Iris pigment epithelial cell (primary cell): ENCODE measurements at regions not wholly inside any gene's neighbourhood (a gene's known extent, or its start where the extent isn't known, plus 50 kb on each side); places are given as distances from the start of the nearest gene placed in this dataset.

ENCODE experiments used
- DNase-seq: peaks from one replicate; pipeline ENCODE4 v3.0.0-alpha.2; 2011; ENCODE audit warnings: low read depth

DNA sequence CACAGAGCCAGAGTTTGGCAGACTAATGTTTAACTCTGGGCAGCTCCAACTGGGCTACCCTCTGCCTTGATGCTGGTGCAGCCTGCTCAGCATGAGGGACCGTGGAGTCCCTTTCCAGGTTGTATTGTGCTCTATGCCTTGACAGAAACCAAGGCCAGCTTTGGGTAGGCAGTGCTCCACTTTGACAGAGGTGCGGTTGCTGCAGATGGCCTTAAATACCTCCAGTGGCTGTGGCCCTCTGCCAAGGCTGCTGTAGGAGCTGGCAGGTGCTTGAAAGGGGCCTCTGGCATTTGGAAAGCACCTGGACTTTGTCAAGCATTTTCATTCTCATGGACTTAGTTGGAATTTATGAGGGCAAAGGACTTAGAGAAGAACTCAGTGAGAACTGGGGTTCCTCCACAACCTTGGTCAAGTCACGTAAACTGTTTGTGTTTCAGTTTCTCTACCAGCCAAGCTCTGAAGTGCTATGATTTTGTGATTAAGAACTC, 249.7 kb upstream of the ZNF462 start:
- DNase-seq: no peak

DNA sequence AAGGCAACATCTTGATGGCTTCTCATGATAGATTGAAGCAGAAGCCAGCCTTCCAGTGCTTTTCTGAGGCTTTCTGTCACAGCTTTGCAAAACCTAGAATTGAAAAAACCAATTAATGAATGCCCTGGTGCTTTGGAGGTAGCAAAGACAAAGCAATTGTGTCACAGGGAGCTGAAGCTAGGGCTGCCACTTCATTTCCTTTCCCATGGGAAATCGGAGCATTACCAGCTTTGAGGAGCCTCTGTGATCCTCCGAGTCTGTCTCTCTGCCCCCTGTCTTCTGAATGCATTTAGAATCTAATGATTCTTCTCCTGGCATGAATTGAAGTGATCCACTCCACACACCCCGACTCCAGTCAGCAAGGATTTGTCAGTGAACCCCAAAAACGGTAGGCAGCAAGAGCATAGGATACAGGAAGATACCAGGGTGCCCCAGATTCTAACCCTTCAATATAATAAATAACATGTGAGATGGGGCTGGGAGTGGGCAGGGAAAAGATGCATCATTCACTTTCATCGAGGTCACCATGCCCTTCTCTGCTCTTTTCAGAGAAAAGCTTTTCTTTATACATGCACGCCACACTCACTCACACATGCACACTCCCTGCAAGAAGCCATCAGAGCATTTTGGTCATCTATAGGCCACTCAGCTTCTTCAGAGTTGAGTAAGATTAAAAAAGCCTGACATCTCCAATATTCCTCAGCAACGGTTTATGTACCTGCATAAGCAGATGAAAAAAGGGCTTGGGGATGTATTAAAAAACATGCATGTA, 247.7 kb upstream of the ZNF462 start:
- no peak for DNase-seq

DNA sequence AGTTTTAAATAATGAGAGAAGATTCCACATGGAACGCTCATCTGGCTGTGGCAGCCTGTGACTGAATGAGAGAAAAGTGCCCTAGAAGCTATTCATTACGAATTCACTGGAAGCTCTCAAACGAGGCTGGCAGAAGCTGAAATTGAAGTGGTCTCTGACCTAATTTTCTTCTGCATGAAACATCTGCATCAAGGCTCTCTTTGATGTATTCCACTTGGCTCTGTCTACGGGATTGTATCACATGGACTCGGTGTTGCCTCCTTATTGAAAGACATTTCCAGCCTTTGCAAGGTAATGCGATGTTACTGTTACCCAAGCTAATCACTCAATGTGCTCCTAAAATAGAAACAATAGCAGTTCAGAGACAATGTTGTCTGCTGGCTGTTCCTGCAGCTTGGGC, 246.9 kb upstream of the ZNF462 start:
- no peak for DNase-seq

GRCh38 chr9:106616851-106617345, 246.1 kb upstream of the ZNF462 start:
- no peak for DNase-seq

DNA sequence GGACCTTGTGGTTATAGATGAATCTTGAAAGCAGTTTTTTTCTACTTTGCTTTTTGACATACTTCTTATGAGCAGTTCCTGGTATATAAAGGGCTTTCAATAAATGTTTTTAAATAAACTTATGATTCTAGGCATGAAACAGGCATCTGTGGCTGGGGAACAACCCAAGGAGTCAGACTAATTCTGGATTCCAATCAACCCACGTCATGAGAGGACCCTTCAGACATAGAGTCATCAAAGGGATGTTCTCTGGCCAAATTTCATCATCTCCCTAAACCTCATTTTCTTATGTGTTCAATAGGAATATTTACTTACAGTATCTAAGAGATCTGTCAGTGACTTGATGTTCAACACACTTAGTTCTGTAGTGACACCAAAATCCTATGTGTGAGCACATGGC, 243.8 kb upstream of the ZNF462 start:
- peak; percentile 61 for DNase-seq

DNA sequence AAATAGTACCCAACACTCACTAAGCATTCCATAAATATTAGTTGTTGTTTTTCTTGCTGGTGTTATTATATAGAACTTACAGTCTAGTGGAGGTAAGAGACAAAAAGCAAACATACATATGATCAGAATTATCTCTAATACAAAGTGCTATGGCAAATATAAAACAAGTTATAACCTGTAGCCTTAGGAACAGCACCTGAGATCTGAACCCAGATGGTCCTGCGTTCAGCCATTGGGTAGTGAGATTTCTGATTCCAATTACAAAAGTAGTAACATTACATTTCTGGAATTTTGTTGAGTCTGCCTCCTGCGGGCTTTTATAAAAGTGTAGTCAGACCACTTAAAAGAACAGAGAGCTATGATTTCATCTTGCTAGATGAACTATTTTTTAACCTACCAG, 242.9 kb upstream of the ZNF462 start:
- DNase-seq: no peak

DNA sequence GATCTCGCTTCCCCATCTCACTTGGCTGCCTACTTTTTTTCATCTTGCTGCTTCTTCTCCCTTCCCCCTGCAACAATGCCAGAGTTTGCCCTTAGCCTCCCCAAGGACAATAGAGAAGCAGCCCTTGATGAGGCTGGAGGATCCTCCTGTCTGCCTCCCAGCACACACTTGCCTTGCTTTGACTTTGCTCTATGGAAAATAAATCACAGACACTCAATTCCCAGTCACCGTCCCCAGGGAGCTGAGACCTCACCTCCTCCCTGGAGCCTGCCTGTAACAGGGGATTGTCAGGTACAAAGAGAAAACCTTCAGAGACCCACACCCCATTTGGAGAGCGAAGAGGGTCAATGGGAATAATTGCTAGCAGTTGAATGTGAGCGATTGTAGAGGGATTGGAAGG, 242.1 kb upstream of the ZNF462 start:
- no peak for DNase-seq

DNA sequence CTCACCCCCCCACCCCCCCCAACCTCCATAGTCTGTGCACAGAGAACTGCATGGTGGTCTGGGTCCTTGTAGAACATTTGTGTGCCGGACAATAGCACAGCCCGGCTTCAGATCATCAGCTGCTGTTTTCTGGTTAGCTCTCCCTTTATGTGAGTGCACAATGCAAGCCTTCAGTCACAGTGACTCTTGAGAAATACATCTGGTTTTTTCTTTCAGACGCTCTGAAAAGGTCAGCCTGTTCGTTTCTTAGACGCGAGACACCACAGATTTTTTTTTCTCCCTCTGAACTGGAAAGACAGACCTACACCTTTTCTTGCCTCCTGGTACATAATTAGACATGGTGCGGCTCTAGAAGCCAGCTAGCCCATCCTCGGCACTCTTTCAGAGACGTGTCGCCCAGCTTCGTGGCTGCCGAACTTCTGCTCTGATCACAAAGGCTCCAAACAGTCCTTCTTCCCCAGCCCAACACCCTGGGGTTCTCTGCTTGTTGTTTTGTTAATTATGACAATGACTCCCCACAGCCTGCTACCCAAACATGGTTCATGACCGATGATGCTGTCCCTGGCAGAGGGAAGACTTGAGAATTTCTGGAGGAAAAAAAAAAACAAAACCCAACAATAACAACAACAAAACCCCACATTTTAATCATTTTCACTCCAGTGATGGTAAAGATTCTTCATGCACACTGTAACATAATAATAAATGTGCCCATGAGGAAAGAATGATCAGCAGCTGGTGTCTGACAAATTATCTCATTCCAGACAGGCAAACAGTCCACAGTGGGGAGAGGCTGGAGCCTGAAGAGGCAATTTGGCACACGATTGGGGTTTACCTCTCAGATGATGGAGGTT, 241.4 kb upstream of the ZNF462 start:
- no peak for DNase-seq

DNA sequence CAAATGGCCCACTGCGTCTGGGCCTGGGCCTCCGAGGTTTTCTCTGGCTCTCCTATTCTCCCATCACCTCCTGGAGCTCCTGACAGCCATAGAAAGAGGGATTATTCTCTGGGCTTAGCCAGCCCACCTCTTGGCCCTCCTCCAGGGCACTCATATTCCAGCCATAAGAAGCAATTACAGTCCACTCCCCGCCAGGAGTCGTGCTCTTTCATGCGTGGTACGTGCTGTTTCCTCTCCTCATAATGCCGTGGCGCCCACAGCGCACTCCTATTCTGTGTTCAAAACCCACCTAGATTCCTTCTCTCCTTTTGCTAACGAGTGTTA, 240.8 kb upstream of the ZNF462 start:
- no peak for DNase-seq

DNA sequence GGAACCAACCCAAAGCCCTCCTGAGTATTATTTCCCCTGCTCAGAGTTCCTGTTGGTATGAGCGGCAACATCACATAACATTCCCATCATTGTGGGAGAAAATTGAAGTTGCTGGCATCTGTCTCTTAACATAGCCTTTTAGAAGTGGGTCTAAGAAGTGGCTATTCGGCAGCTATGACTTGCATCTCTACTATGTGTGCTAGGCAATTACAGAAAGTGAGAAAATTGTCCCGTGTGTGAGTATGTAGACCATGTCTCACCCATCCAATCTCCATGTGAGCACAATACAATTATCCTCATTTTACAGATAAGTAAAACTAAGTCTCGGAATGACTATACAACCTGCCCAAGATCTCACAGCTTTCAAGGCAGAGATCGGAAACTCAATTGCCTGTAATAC, 239.4 kb upstream of the ZNF462 start:
- DNase-seq: no peak

DNA sequence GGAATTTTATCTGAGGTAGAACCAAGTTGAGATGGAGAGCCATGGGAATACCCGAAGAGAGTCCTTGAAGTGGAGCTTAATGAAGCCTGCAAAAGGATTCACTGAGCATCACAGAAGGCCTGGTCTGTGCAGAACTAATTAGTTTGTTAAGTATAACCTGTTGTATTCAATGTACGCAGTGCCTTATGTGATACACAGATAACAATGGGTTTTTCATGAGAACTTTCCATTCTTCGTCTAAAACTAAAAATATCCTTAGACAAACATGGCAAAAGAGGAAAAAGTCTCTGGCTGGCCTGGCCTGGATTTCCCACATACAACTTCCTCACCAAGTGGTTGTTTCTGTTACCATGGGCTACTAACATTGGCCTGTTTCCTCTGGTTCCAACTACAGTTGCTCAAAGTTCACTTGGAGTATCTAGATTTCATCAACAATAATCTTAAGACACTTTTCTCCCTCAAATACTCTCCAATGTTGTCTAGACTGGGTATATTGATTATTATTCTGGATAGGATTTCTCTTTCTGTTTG, 237.6 kb upstream of the ZNF462 start:
- DNase-seq: no peak

GRCh38 chr9:106626936-106627335, 236.0 kb upstream of the ZNF462 start:
- no peak for DNase-seq

- no peak for DNase-seq
These were observed 230.3 kb upstream of the ZNF462 start for GRCh38 chr9:106632621-106633020.

- DNase-seq: no peak
These were observed 228.8 kb upstream of the ZNF462 start for GRCh38 chr9:106634183-106634582.

DNA sequence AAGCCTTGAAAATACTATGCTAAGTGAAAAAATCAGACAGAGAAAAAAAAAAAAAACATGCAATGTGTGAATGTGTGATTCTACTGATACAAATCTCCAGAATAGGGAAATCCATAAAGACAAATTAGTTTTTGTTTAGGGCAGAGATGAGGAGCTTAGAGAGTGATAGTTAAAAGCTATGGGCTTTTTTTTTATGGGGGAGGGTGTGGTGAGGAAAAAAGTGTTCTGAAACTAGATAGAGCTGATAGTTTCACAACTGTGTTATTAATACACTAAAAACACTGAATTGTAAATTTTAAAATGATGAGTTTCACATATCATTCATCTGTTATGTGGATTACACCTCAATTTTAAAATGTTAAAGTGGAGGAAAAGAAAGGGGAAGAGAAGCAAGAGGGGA, 228.3 kb upstream of the ZNF462 start:
- DNase-seq: no peak

GRCh38 chr9:106637486-106637885, 225.5 kb upstream of the ZNF462 start:
- no peak for DNase-seq

GRCh38 chr9:106639873-106640568, 222.9 kb upstream of the ZNF462 start:
- DNase-seq: no peak

- peak; percentile 27 for DNase-seq
These were observed 219.6 kb upstream of the ZNF462 start for GRCh38 chr9:106643211-106643930.

- no peak for DNase-seq
These were observed 218.3 kb upstream of the ZNF462 start for GRCh38 chr9:106644661-106645060.

- peak; percentile 26 for DNase-seq
These were observed 214.2 kb upstream of the ZNF462 start for GRCh38 chr9:106648799-106649198.

DNA sequence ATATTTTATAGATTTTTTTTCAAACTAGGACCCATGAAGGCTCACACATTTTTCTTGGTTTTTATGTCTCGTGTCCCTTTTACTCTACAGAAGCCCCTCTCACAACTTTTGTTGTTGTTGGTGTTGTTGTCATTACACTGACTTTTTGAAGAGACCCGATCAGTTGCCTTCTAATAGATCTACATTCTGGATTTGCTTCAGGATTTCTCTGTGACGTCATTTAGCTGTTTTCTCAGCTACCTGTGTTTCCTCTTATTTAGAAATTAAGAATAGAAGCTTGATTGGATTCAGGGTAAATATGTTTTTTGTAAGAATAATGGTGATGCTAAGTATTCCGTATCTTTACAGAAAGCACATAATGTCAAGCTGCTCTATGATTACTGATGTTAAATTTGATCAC, 213.3 kb upstream of the ZNF462 start:
- no peak for DNase-seq

GRCh38 chr9:106653213-106653612, 209.8 kb upstream of the ZNF462 start:
- DNase-seq: no peak
